WTC11 (cell line): ENCODE measurements at regions not wholly inside any gene's neighbourhood (a gene's known extent, or its start where the extent isn't known, plus 50 kb on each side); places are given as distances from the start of the nearest gene placed in this dataset.

Experiments
- ATAC-seq: fragments of 200-7000 bp; cut with Tn5 transposase; 2 replicates; pipeline ENCODE4 v1.10.0; 2021; ENCODE audit warnings: mild to moderate bottlenecking, moderate library complexity
- CTCF ChIA-PET: fragments of 300-600 bp; sonication (Branson Sonifier 250); formaldehyde crosslinking; loops from one replicate; lab custom pipeline; 2021; ENCODE audit warnings: antibody characterized with exemption; lab: Charles Lee
- POLR2A ChIA-PET: fragments of 350-600 bp; sonication (Branson Sonifier 250); formaldehyde crosslinking; loops from one replicate; lab custom pipeline; 2021; ENCODE audit warnings: antibody characterized with exemption; lab: Charles Lee
- DNase-seq: peaks from one replicate; pipeline ENCODE4 v3.0.0; 2021; ENCODE audit warnings: low spot score
- H3K27ac Mint-ChIP-seq: 2 replicates; pipeline ENCODE4 v1.8.0; 2021; ENCODE audit warnings: mixed read lengths
- H3K27me3 Mint-ChIP-seq: 2 replicates; pipeline ENCODE4 v1.8.0; 2021; ENCODE audit warnings: low read depth, mild to moderate bottlenecking, moderate library complexity, mixed read lengths
- H3K36me3 Mint-ChIP-seq: 2 replicates; pipeline ENCODE4 v1.8.0; 2021; ENCODE audit warnings: mixed read lengths
- H3K4me1 Mint-ChIP-seq: 2 replicates; pipeline ENCODE4 v1.8.0; 2022; ENCODE audit warnings: mixed read lengths
- H3K4me3 Mint-ChIP-seq: 2 replicates; pipeline ENCODE4 v1.8.0; 2021; ENCODE audit warnings: mild to moderate bottlenecking, moderate library complexity, mixed read lengths
- H3K9me3 Mint-ChIP-seq: 2 replicates; pipeline ENCODE4 v1.8.0; 2021; ENCODE audit warnings: mixed read lengths
- ARID4B ChIP-seq: sonication (generic); formaldehyde crosslinking; IDR thresholded peaks from 2 replicates; pipeline ENCODE4 v1.8.0; 2023; ENCODE audit warnings: missing genetic modification reagents, mild to moderate bottlenecking, borderline replicate concordance
- GRHL2 ChIP-seq: fragments of 250-450 bp; sonication (Bioruptor Pico); IDR thresholded peaks from 2 replicates; pipeline ENCODE4 v1.8.0; 2022; ENCODE audit warnings: mild to moderate bottlenecking, moderate library complexity; ENCODE audit not compliant: insufficient replicate concordance, severe bottlenecking
- IRF2 ChIP-seq: sonication (generic); formaldehyde crosslinking; IDR thresholded peaks from 2 replicates; pipeline ENCODE4 v1.8.0; 2022; ENCODE audit warnings: low read depth, missing genetic modification reagents, borderline replicate concordance
- KAT7 ChIP-seq: sonication (generic); formaldehyde crosslinking; IDR thresholded peaks from 2 replicates; pipeline ENCODE4 v1.8.1; 2023; ENCODE audit warnings: missing genetic modification reagents, mild to moderate bottlenecking, borderline replicate concordance
- NFE2L1 ChIP-seq: sonication (generic); formaldehyde crosslinking; IDR thresholded peaks from 2 replicates; pipeline ENCODE4 v1.8.1; 2023; ENCODE audit warnings: missing genetic modification reagents
- NR1H2 ChIP-seq: sonication (generic); formaldehyde crosslinking; IDR thresholded peaks from 2 replicates; pipeline ENCODE4 v1.9.0; 2021; ENCODE audit warnings: mild to moderate bottlenecking, moderate library complexity, missing genetic modification reagents
- ZBTB21 ChIP-seq: sonication (generic); formaldehyde crosslinking; IDR thresholded peaks from 2 replicates; pipeline ENCODE4 v1.8.1; 2023; ENCODE audit warnings: mild to moderate bottlenecking, missing genetic modification reagents, borderline replicate concordance
- ZNF219 ChIP-seq: sonication (generic); formaldehyde crosslinking; IDR thresholded peaks from 2 replicates; pipeline ENCODE4 v1.8.0; 2023; ENCODE audit warnings: missing genetic modification reagents, mild to moderate bottlenecking, borderline replicate concordance
- ZNF671 ChIP-seq: fragments of 250-450 bp; sonication (Bioruptor Pico); IDR thresholded peaks from 2 replicates; pipeline ENCODE4 v1.8.0; 2021; ENCODE audit warnings: mild to moderate bottlenecking
- TF ChIP-seq, protein P1 (sequence below): fragments of 250-450 bp; sonication (Bioruptor Pico); IDR thresholded peaks from 2 replicates; pipeline ENCODE4 v1.9.0; 2021; ENCODE audit warnings: mild to moderate bottlenecking, borderline replicate concordance
- TF ChIP-seq, protein P2 (sequence below): sonication (generic); formaldehyde crosslinking; IDR thresholded peaks from 2 replicates; pipeline ENCODE4 v1.8.1; 2022; ENCODE audit warnings: low read depth, missing genetic modification reagents, borderline replicate concordance
- TF ChIP-seq, protein P3 (sequence below): sonication (generic); formaldehyde crosslinking; IDR thresholded peaks from 2 replicates; pipeline ENCODE4 v1.8.1; 2022; ENCODE audit warnings: low read depth, mild to moderate bottlenecking, moderate library complexity, missing genetic modification reagents, borderline replicate concordance
- TF ChIP-seq, protein P4 (sequence below): sonication (generic); formaldehyde crosslinking; IDR thresholded peaks from 2 replicates; pipeline ENCODE4 v1.8.0; 2023; ENCODE audit warnings: missing genetic modification reagents
- TF ChIP-seq, protein P5 (sequence below): sonication (generic); formaldehyde crosslinking; conservative IDR thresholded peaks from 2 replicates; pipeline ENCODE4 v1.8.1; 2023; ENCODE audit warnings: mild to moderate bottlenecking, low read depth, missing genetic modification reagents, moderate library complexity

DNA sequence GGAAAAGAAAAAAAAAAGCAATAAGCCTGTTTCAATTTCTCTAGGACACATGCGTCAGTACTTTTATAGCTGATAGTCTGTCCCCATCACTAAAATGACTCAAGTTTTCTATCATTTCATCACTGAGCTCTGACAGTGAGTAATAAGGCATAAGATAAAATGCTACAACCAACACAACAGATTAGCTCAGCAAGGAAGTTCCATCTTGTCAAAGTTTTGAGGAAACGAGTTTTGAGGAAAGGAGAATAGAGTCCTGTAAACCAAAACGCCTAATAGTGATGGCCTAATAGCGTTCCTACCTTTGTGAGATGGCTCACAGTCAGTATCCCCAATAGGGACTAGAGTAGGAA, 145.1 kb downstream of the LACC1 start:
- H3K27ac Mint-ChIP-seq, result no peak overlapping the region
- H3K36me3 Mint-ChIP-seq, result no peaks in the 10 kb centered on the region
- no peak for TF ChIP-seq IRF2 (CRISPR knock-in tag)
- TF ChIP-seq NR1H2 (CRISPR knock-in tag), result no peak
- TF ChIP-seq GRHL2 (CRISPR knock-in tag), result no peak
- no peak for TF ChIP-seq ZNF671
- no peak for TF ChIP-seq NFE2L1
- TF ChIP-seq, protein P1, sequence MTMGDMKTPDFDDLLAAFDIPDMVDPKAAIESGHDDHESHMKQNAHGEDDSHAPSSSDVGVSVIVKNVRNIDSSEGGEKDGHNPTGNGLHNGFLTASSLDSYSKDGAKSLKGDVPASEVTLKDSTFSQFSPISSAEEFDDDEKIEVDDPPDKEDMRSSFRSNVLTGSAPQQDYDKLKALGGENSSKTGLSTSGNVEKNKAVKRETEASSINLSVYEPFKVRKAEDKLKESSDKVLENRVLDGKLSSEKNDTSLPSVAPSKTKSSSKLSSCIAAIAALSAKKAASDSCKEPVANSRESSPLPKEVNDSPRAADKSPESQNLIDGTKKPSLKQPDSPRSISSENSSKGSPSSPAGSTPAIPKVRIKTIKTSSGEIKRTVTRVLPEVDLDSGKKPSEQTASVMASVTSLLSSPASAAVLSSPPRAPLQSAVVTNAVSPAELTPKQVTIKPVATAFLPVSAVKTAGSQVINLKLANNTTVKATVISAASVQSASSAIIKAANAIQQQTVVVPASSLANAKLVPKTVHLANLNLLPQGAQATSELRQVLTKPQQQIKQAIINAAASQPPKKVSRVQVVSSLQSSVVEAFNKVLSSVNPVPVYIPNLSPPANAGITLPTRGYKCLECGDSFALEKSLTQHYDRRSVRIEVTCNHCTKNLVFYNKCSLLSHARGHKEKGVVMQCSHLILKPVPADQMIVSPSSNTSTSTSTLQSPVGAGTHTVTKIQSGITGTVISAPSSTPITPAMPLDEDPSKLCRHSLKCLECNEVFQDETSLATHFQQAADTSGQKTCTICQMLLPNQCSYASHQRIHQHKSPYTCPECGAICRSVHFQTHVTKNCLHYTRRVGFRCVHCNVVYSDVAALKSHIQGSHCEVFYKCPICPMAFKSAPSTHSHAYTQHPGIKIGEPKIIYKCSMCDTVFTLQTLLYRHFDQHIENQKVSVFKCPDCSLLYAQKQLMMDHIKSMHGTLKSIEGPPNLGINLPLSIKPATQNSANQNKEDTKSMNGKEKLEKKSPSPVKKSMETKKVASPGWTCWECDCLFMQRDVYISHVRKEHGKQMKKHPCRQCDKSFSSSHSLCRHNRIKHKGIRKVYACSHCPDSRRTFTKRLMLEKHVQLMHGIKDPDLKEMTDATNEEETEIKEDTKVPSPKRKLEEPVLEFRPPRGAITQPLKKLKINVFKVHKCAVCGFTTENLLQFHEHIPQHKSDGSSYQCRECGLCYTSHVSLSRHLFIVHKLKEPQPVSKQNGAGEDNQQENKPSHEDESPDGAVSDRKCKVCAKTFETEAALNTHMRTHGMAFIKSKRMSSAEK, result no peak
- TF ChIP-seq ZNF219 (CRISPR knock-in tag), result no peak
- TF ChIP-seq ARID4B (CRISPR knock-in tag), result no peak
- no peak for TF ChIP-seq KAT7
- TF ChIP-seq ZBTB21 (CRISPR knock-in tag), result no peak
- TF ChIP-seq, protein P2, sequence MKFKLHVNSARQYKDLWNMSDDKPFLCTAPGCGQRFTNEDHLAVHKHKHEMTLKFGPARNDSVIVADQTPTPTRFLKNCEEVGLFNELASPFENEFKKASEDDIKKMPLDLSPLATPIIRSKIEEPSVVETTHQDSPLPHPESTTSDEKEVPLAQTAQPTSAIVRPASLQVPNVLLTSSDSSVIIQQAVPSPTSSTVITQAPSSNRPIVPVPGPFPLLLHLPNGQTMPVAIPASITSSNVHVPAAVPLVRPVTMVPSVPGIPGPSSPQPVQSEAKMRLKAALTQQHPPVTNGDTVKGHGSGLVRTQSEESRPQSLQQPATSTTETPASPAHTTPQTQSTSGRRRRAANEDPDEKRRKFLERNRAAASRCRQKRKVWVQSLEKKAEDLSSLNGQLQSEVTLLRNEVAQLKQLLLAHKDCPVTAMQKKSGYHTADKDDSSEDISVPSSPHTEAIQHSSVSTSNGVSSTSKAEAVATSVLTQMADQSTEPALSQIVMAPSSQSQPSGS (CRISPR knock-in tag), result no peak
- TF ChIP-seq, protein P3, sequence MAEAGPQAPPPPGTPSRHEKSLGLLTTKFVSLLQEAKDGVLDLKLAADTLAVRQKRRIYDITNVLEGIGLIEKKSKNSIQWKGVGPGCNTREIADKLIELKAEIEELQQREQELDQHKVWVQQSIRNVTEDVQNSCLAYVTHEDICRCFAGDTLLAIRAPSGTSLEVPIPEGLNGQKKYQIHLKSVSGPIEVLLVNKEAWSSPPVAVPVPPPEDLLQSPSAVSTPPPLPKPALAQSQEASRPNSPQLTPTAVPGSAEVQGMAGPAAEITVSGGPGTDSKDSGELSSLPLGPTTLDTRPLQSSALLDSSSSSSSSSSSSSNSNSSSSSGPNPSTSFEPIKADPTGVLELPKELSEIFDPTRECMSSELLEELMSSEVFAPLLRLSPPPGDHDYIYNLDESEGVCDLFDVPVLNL (CRISPR knock-in tag), result no peak
- TF ChIP-seq, protein P4, sequence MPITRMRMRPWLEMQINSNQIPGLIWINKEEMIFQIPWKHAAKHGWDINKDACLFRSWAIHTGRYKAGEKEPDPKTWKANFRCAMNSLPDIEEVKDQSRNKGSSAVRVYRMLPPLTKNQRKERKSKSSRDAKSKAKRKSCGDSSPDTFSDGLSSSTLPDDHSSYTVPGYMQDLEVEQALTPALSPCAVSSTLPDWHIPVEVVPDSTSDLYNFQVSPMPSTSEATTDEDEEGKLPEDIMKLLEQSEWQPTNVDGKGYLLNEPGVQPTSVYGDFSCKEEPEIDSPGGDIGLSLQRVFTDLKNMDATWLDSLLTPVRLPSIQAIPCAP (CRISPR knock-in tag), result no peak
- TF ChIP-seq, protein P5, sequence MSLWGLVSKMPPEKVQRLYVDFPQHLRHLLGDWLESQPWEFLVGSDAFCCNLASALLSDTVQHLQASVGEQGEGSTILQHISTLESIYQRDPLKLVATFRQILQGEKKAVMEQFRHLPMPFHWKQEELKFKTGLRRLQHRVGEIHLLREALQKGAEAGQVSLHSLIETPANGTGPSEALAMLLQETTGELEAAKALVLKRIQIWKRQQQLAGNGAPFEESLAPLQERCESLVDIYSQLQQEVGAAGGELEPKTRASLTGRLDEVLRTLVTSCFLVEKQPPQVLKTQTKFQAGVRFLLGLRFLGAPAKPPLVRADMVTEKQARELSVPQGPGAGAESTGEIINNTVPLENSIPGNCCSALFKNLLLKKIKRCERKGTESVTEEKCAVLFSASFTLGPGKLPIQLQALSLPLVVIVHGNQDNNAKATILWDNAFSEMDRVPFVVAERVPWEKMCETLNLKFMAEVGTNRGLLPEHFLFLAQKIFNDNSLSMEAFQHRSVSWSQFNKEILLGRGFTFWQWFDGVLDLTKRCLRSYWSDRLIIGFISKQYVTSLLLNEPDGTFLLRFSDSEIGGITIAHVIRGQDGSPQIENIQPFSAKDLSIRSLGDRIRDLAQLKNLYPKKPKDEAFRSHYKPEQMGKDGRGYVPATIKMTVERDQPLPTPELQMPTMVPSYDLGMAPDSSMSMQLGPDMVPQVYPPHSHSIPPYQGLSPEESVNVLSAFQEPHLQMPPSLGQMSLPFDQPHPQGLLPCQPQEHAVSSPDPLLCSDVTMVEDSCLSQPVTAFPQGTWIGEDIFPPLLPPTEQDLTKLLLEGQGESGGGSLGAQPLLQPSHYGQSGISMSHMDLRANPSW, result no peak
- ChIA-PET POLR2A (interaction anchor here (0.5 kb wide), 1 partner anchor 418 kb away, joined by 6 read pairs; no protein-coding TSS in a partner anchor), CTCF (no interaction called here)
- DNase-seq (no peak), ATAC-seq (no peak)
- no peaks in the 10 kb centered on the region for H3K9me3 Mint-ChIP-seq
- no peaks in the 10 kb centered on the region for H3K4me1 Mint-ChIP-seq
- no peak overlapping the region for H3K4me3 Mint-ChIP-seq
- H3K27me3 Mint-ChIP-seq, result no peaks in the 10 kb centered on the region
